ENCODE measurements at regions not wholly inside any gene's neighbourhood (a gene's known extent, or its start where the extent isn't known, plus 50 kb on each side); places are given as distances from the start of the nearest gene placed in this dataset.

DNA sequence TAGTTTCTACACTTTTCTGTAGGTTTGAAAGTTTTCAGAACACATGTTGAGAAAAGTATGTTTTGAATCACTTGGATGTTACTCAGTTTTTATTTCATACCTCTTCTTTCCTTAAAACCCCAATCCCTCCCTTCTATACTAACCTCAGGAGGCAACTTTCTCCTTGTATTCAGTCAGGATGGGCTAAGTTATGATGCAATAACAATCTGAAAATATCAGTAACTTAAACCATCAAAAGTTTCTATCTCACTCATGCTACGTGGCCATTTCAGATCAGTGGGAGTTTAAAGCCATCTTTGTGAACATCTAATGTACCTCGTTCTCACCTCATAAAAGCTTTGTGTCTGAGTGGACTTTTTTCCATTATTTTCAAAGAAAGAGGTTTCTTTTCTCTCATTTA, 86.2 kb downstream of the NXPE2 start:
- TF ChIP-seq, protein P1, sequence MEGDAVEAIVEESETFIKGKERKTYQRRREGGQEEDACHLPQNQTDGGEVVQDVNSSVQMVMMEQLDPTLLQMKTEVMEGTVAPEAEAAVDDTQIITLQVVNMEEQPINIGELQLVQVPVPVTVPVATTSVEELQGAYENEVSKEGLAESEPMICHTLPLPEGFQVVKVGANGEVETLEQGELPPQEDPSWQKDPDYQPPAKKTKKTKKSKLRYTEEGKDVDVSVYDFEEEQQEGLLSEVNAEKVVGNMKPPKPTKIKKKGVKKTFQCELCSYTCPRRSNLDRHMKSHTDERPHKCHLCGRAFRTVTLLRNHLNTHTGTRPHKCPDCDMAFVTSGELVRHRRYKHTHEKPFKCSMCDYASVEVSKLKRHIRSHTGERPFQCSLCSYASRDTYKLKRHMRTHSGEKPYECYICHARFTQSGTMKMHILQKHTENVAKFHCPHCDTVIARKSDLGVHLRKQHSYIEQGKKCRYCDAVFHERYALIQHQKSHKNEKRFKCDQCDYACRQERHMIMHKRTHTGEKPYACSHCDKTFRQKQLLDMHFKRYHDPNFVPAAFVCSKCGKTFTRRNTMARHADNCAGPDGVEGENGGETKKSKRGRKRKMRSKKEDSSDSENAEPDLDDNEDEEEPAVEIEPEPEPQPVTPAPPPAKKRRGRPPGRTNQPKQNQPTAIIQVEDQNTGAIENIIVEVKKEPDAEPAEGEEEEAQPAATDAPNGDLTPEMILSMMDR (IDR thresholded peaks at IDR 0.05), result no peak
- no peak for TF ChIP-seq POLR2AphosphoS5 (IDR thresholded peaks at IDR 0.05)
